Right lobe of liver (tissue), 6 donors: ENCODE measurements at regions not wholly inside any gene's neighbourhood (a gene's known extent, or its start where the extent isn't known, plus 50 kb on each side); places are given as distances from the start of the nearest gene placed in this dataset.

ENCODE experiments used
- ATAC-seq, 4 donors: fragments of 200-7000 bp; cut with Tn5 transposase; one replicate each; pipeline ENCODE4 v1.9.1; 2020; ENCODE audit warnings: mild to moderate bottlenecking in 4 of 4, moderate library complexity in 4 of 4
- DNase-seq, 3 donors: peaks; one replicate each; pipeline ENCODE4 v3.0.0-alpha.2; 2020
- H3K27ac ChIP-seq, 3 donors: fragments of 200-600 bp; one replicate each; pipeline ENCODE4 v1.8.0; 2022
- H3K27me3 ChIP-seq, 2 donors: fragments of 200-600 bp; one replicate each; pipeline ENCODE4 v1.8.0; 2022
- H3K36me3 ChIP-seq, 4 donors: fragments of 200-600 bp; sonication (generic) in 1 of 4; one replicate each; pipeline versions ENCODE4 v1.5.1 to v1.8.0; 2017 to 2022; ENCODE audit warnings: control low read depth in 1 of 4
- H3K4me1 ChIP-seq, 4 donors: fragments of 200-600 bp; sonication (generic) in 1 of 4; one replicate each; pipeline versions ENCODE4 v1.5.1 to v1.8.0; 2017 to 2022; ENCODE audit warnings: control low read depth in 1 of 4
- H3K4me3 ChIP-seq, 3 donors: fragments of 200-600 bp; one replicate each; pipeline ENCODE4 v1.8.0; 2022
- H3K9me3 ChIP-seq, 4 donors: fragments of 200-600 bp; sonication (generic) in 1 of 4; one replicate each; pipeline versions ENCODE4 v1.5.1 to v1.8.0; 2017 to 2022; ENCODE audit warnings: control low read depth in 1 of 4
- CTCF ChIP-seq, 4 donors: fragments of 200-600 bp in 3 of 4; fragments of 450-650 bp in 1 of 4; IDR thresholded peaks; one replicate each; pipeline versions ENCODE4 v1.5.1 to v1.8.0; 2016 to 2022; ENCODE audit warnings: antibody characterized with exemption in 4 of 4, mild to moderate bottlenecking in 2 of 4
- POLR2A ChIP-seq: fragments of 450-650 bp; IDR thresholded peaks from one replicate; pipeline ENCODE4 v1.6.1; 2017; ENCODE audit warnings: antibody characterized with exemption, mild to moderate bottlenecking
- WGBS: methylation state at CpG from one replicate; pipeline ENCODE4 v1.1.6; 2018; ENCODE audit warnings: low coverage, low lambda C conversion rate; ENCODE audit not compliant: insufficient coverage; ENCODE audit errors: missing lambda C conversion rate; 5-methylcytosine and 5-hydroxymethylcytosine counted together
- intact Hi-C, 2 donors: fragments of 100-400 bp; cut with DNase I; formaldehyde crosslinking; loops; one replicate each; pipeline versions ENCODE4 v1.11.2 to v1.14.1; 2022
- donor health status: DM: no; HTN: yes; CAD: no.
- donor health status: DM: no; HTN: no; CAD: no.
- donor health status: DM: no; HTN: no; CAD: no.
- donor health status: DM: no; HTN: yes; CAD: no.
- donor health status: DM: no; HTN: yes; CAD: no.

- 40% methylated on average over 7 of the region's 7 CpGs for WGBS
- intact Hi-C loops, result no loop called here
- no peak overlapping the region for H3K27ac ChIP-seq
- no peaks in the 10 kb centered on the region for H3K27me3 ChIP-seq
- DNase-seq (no peak), ATAC-seq (no peak)
- H3K4me1 ChIP-seq, result no peaks in the 10 kb centered on the region
- H3K9me3 ChIP-seq, result no peaks in the 10 kb centered on the region
- H3K4me3 ChIP-seq, result no peak overlapping the region
- H3K36me3 ChIP-seq, result no peaks in the 10 kb centered on the region
- TF ChIP-seq POLR2A, result no peak
- TF ChIP-seq CTCF (IDR thresholded peaks at IDR 0.05), result no peak
Observed at GRCh38 chr6:159357211-159357915, 188.2 kb downstream of the FNDC1 start.

GRCh38 chr6:159353193-159353592 is 184.0 kb downstream of the FNDC1 start:
- no peak for DNase-seq
- TF ChIP-seq CTCF (IDR thresholded peaks at IDR 0.05), result no peak
- no peak for TF ChIP-seq POLR2A
- Histone ChIP-seq H3K36me3 (no peaks in the 10 kb centered on the region), H3K27ac (no peak overlapping the region), H3K4me3 (no peak overlapping the region), H3K27me3 (no peaks in the 10 kb centered on the region), H3K9me3 (no peaks in the 10 kb centered on the region), H3K4me1 (no peaks in the 10 kb centered on the region)
- no peak for ATAC-seq
- 100% methylated on average over 1 of the region's 3 CpGs for WGBS
- intact Hi-C loops, result no loop called here

GRCh38 chr6:159351707-159352106 is 182.5 kb downstream of the FNDC1 start:
- Histone ChIP-seq H3K36me3 (no peaks in the 10 kb centered on the region), H3K9me3 (no peaks in the 10 kb centered on the region), H3K4me1 (no peaks in the 10 kb centered on the region), H3K27ac (no peak overlapping the region), H3K27me3 (no peaks in the 10 kb centered on the region), H3K4me3 (no peak overlapping the region)
- DNase-seq (no peak), ATAC-seq (no peak)
- intact Hi-C loops, result no loop called here
- TF ChIP-seq CTCF (IDR thresholded peaks at IDR 0.05) (no peak), POLR2A (no peak)

- DNase-seq (no peak), ATAC-seq (no peak)
- WGBS, result 44% methylated on average over 4 of the region's 4 CpGs
- Histone ChIP-seq H3K36me3 (no peaks in the 10 kb centered on the region), H3K9me3 (no peaks in the 10 kb centered on the region), H3K27ac (no peak overlapping the region), H3K4me3 (no peak overlapping the region), H3K27me3 (no peaks in the 10 kb centered on the region), H3K4me1 (no peaks in the 10 kb centered on the region)
- TF ChIP-seq CTCF (IDR thresholded peaks at IDR 0.05) (no peak), POLR2A (no peak)
- intact Hi-C loops, result no loop called here
Observed at GRCh38 chr6:159349915-159350314, 180.7 kb downstream of the FNDC1 start.

GRCh38 chr6:159343709-159344108 is 174.5 kb downstream of the FNDC1 start:
- intact Hi-C loops, result no loop called here
- ATAC-seq, result no peak
- Histone ChIP-seq H3K9me3 (no peaks in the 10 kb centered on the region), H3K27ac (no peak overlapping the region), H3K27me3 (no peaks in the 10 kb centered on the region), H3K36me3 (no peaks in the 10 kb centered on the region), H3K4me1 (no peaks in the 10 kb centered on the region), H3K4me3 (no peak overlapping the region)
- no peak for DNase-seq
- no peak for TF ChIP-seq CTCF (IDR thresholded peaks at IDR 0.05)
- TF ChIP-seq POLR2A, result no peak
- 30% methylated on average over 1 of the region's 1 CpG for WGBS
